ENCODE measurements at regions not wholly inside any gene's neighbourhood (a gene's known extent, or its start where the extent isn't known, plus 50 kb on each side); places are given as distances from the start of the nearest gene placed in this dataset.

DNA sequence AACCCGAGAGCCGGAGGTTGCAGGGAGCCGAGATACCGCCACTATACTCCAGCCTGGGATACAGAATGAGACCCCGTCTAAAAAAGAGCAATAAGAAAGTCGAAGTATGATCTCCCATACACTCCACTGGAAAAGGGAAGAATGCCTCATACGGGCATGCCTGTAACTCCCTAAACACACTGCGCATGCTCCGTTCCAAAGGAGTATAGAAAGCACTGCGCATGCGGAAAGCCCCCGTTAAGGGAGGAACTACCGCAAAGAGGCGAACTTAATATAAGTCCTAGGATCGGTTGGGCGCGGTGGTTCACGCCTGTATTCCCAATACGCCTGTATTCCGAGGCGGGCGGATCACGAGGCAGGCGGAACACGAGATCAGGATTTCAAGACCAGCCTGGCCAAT, 313.1 kb upstream of the ERCC4 start:
- TF ChIP-seq, protein P1, sequence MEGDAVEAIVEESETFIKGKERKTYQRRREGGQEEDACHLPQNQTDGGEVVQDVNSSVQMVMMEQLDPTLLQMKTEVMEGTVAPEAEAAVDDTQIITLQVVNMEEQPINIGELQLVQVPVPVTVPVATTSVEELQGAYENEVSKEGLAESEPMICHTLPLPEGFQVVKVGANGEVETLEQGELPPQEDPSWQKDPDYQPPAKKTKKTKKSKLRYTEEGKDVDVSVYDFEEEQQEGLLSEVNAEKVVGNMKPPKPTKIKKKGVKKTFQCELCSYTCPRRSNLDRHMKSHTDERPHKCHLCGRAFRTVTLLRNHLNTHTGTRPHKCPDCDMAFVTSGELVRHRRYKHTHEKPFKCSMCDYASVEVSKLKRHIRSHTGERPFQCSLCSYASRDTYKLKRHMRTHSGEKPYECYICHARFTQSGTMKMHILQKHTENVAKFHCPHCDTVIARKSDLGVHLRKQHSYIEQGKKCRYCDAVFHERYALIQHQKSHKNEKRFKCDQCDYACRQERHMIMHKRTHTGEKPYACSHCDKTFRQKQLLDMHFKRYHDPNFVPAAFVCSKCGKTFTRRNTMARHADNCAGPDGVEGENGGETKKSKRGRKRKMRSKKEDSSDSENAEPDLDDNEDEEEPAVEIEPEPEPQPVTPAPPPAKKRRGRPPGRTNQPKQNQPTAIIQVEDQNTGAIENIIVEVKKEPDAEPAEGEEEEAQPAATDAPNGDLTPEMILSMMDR (IDR thresholded peaks at IDR 0.05) = no peak
- TF ChIP-seq, protein P2, sequence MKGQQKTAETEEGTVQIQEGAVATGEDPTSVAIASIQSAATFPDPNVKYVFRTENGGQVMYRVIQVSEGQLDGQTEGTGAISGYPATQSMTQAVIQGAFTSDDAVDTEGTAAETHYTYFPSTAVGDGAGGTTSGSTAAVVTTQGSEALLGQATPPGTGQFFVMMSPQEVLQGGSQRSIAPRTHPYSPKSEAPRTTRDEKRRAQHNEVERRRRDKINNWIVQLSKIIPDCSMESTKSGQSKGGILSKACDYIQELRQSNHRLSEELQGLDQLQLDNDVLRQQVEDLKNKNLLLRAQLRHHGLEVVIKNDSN (IDR thresholded peaks at IDR 0.05; ENCODE audit: borderline replicate concordance, low read depth) = no peak
- TF ChIP-seq, protein P3, sequence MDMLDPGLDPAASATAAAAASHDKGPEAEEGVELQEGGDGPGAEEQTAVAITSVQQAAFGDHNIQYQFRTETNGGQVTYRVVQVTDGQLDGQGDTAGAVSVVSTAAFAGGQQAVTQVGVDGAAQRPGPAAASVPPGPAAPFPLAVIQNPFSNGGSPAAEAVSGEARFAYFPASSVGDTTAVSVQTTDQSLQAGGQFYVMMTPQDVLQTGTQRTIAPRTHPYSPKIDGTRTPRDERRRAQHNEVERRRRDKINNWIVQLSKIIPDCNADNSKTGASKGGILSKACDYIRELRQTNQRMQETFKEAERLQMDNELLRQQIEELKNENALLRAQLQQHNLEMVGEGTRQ (IDR thresholded peaks at IDR 0.05; ENCODE audit: borderline replicate concordance, low read depth, low read length) = no peak
- TF ChIP-seq EP300 (IDR thresholded peaks at IDR 0.05; ENCODE audit: borderline replicate concordance in 1 of 2, low read depth in 1 of 2, low read length in 1 of 2) = no peak
- no peak for TF ChIP-seq POLR2AphosphoS5 (IDR thresholded peaks at IDR 0.05; ENCODE audit: low read depth, low read length)
- TF ChIP-seq CHD2 (IDR thresholded peaks at IDR 0.05; ENCODE audit: low read length, partially characterized antibody) = no peak
- no peak for TF ChIP-seq SMC3 (IDR thresholded peaks at IDR 0.05; ENCODE audit: low read depth, low read length)
- TF ChIP-seq EZH2phosphoT487 (IDR thresholded peaks at IDR 0.05; ENCODE audit: borderline replicate concordance, low read depth) = no peak
- no peak for TF ChIP-seq RAD21 (IDR thresholded peaks at IDR 0.05; ENCODE audit: low read length)
- no peak for TF ChIP-seq YY1 (IDR thresholded peaks at IDR 0.05; ENCODE audit: low read depth)
- no peak for TF ChIP-seq RCOR1 (IDR thresholded peaks at IDR 0.05; ENCODE audit: low read length)
- no peak for TF ChIP-seq NRF1 (IDR thresholded peaks at IDR 0.05; ENCODE audit: low read depth, low read length)
- no peak for TF ChIP-seq ELF1 (IDR thresholded peaks at IDR 0.05)

Measured in SK-N-SH (cell line).